C4-2B (cell line): ENCODE measurements at regions not wholly inside any gene's neighbourhood (a gene's known extent, or its start where the extent isn't known, plus 50 kb on each side); places are given as distances from the start of the nearest gene placed in this dataset.

ENCODE experiments used
- CTCF ChIP-seq: fragments of 450-650 bp; conservative IDR thresholded peaks from 2 replicates; pipeline ENCODE4 v1.5.1; 2017; ENCODE audit warnings: mild to moderate bottlenecking
- ZFX ChIP-seq: fragments of 450-650 bp; IDR thresholded peaks from 2 replicates; pipeline ENCODE4 v1.6.1; 2017

- TF ChIP-seq CTCF (no peak), ZFX (no peak)
These were observed 1028.6 kb downstream of the OTOL1 start for GRCh38 chr3:162525066-162525742.
